PC-9 (cell line): ENCODE measurements at regions not wholly inside any gene's neighbourhood (a gene's known extent, or its start where the extent isn't known, plus 50 kb on each side); places are given as distances from the start of the nearest gene placed in this dataset.

Experiments used
- BruUV-seq: library from RNA; stranded (reverse); fragments of 400-500 nt; replicated peaks from 2 replicates; lab custom pipeline; 2021; lab: Mats Ljungman, UMichigan
- CTCF ChIA-PET: fragments of 300-600 bp; sonication (Branson Sonifier 250); formaldehyde crosslinking; loops from one replicate; lab custom pipeline; 2022; ENCODE audit warnings: antibody characterized with exemption; lab: Charles Lee
- POLR2A ChIA-PET: fragments of 300-600 bp; sonication (Branson Sonifier 250); formaldehyde crosslinking; loops from one replicate; lab custom pipeline; 2022; ENCODE audit warnings: antibody characterized with exemption; ENCODE audit not compliant: unreplicated experiment; lab: Charles Lee
- DNase-seq, 2 experiments: peaks; one replicate each; pipeline versions ENCODE4 v3.0.0 to v3.0.0-alpha.2; 2015 to 2022; ENCODE audit warnings: mixed read lengths in 1 of 2
- H2AFZ ChIP-seq: fragments of 200-600 bp; sonication (generic); 2 replicates; pipeline ENCODE4 v1.8.1; 2017; ENCODE audit warnings: antibody characterized with exemption
- H3F3A ChIP-seq: fragments of 200-600 bp; sonication (generic); 2 replicates; pipeline ENCODE4 v1.8.1; 2017; ENCODE audit warnings: antibody characterized with exemption, mild to moderate bottlenecking, low read depth; ENCODE audit not compliant: insufficient read depth
- H3K27ac ChIP-seq: fragments of 200-600 bp; sonication (generic); 2 replicates; pipeline ENCODE4 v1.6.1; 2016; ENCODE audit warnings: mixed run types
- H3K27me3 ChIP-seq: fragments of 200-600 bp; sonication (generic); 2 replicates; pipeline ENCODE4 v1.6.1; 2016; ENCODE audit warnings: low read depth, mixed run types; ENCODE audit not compliant: insufficient read depth
- H3K36me3 ChIP-seq: fragments of 200-600 bp; sonication (generic); 2 replicates; pipeline ENCODE4 v1.6.1; 2016; ENCODE audit warnings: low read depth, mixed run types
- H3K4me1 ChIP-seq: fragments of 200-600 bp; sonication (generic); replicated peaks from 2 replicates; pipeline ENCODE4 v1.6.1; 2016; ENCODE audit warnings: mixed run types; ENCODE audit not compliant: insufficient read depth
- H3K4me2 ChIP-seq: fragments of 200-600 bp; sonication (generic); 2 replicates; pipeline ENCODE4 v1.6.1; 2017; ENCODE audit warnings: mixed run types
- H3K4me3 ChIP-seq: fragments of 200-600 bp; sonication (generic); 2 replicates; pipeline ENCODE4 v1.6.1; 2016; ENCODE audit warnings: mixed run types
- H3K79me2 ChIP-seq: fragments of 200-600 bp; sonication (generic); 2 replicates; pipeline ENCODE4 v1.6.1; 2017; ENCODE audit warnings: low read depth, mixed run types
- H3K9me2 ChIP-seq: fragments of 200-600 bp; sonication (generic); 2 replicates; pipeline ENCODE4 v1.8.1; 2017; ENCODE audit warnings: mild to moderate bottlenecking; ENCODE audit not compliant: insufficient read depth
- H3K9me3 ChIP-seq: fragments of 200-600 bp; sonication (generic); 2 replicates; pipeline ENCODE4 v1.8.1; 2016; ENCODE audit warnings: low read depth; ENCODE audit not compliant: insufficient read depth
- H4K20me1 ChIP-seq: fragments of 200-600 bp; sonication (generic); 2 replicates; pipeline ENCODE4 v1.8.1; 2017; ENCODE audit not compliant: insufficient read depth
- CTCF ChIP-seq: fragments of 200-600 bp; sonication (generic); conservative IDR thresholded peaks from 2 replicates; pipeline ENCODE4 v1.6.1; 2017; ENCODE audit warnings: mixed run types, antibody characterized with exemption, mild to moderate bottlenecking, moderate library complexity
- EZH2 ChIP-seq: fragments of 200-600 bp; sonication (generic); IDR thresholded peaks from 2 replicates; pipeline ENCODE4 v1.8.0; 2017; ENCODE audit warnings: antibody characterized with exemption, low read depth
- intact Hi-C: fragments of 100-400 bp; cut with micrococcal nuclease; formaldehyde crosslinking; loops from one replicate; pipeline ENCODE4 v1.10.0; 2022; ENCODE audit not compliant: unreplicated experiment

GRCh38 chr5:52466749-52467520 lies 320.8 kb upstream of the ITGA1 start:
- no TSS peak for BruUV-seq
- Histone ChIP-seq H3K4me2 (no peak overlapping the region), H4K20me1 (no peaks in the 10 kb centered on the region), H3K9me2 (no peaks in the 10 kb centered on the region; the same call in 1 of the 2 replicates), H3K4me1 (no peaks in the 10 kb centered on the region), H2AFZ (no peak overlapping the region), H3F3A (no peaks in the 10 kb centered on the region), H3K9me3 (no peaks in the 10 kb centered on the region), H3K4me3 (no peak overlapping the region), H3K79me2 (no peaks in the 10 kb centered on the region), H3K27ac (no peak overlapping the region), H3K36me3 (no peaks in the 10 kb centered on the region), H3K27me3 (no peaks in the 10 kb centered on the region)
- POLR2A ChIA-PET: interaction anchor here (0.6 kb wide), 1 partner anchor 35 kb away, joined by 7 read pairs; no protein-coding TSS in a partner anchor
- intact Hi-C loops: no loop called here
- DNase-seq: no peak
- TF ChIP-seq EZH2 (no peak), CTCF (no peak)
- CTCF ChIA-PET: no interaction called here

- POLR2A ChIA-PET: interaction anchor here (0.6 kb wide), 1 partner anchor 38 kb away, joined by 3 read pairs; no protein-coding TSS in a partner anchor
- TF ChIP-seq CTCF (no peak), EZH2 (no peak)
- no TSS peak for BruUV-seq
These were observed 318.7 kb upstream of the ITGA1 start for GRCh38 chr5:52468976-52469375.

GRCh38 chr5:52469420-52469819 lies 318.3 kb upstream of the ITGA1 start:
- H3K4me2 ChIP-seq: no peak overlapping the region

More at GRCh38 chr5:52468976-52469375, 318.7 kb upstream of the ITGA1 start:
- Histone ChIP-seq H3K36me3 (no peaks in the 10 kb centered on the region), H4K20me1 (no peaks in the 10 kb centered on the region), H3F3A (no peaks in the 10 kb centered on the region), H3K9me2 (no peaks in the 10 kb centered on the region; the same call in 1 of the 2 replicates), H3K9me3 (no peaks in the 10 kb centered on the region), H3K79me2 (no peaks in the 10 kb centered on the region), H3K4me3 (no peak overlapping the region), H2AFZ (no peak overlapping the region), H3K4me1 (no peaks in the 10 kb centered on the region), H3K27ac (no peak overlapping the region), H3K4me2 (no peak overlapping the region), H3K27me3 (no peaks in the 10 kb centered on the region)
- no peak for DNase-seq
- intact Hi-C loops: no loop called here
- CTCF ChIA-PET: no interaction called here

More at GRCh38 chr5:52469420-52469819, 318.3 kb upstream of the ITGA1 start:
- no peaks in the 10 kb centered on the region; the same call in 1 of the 2 replicates for H3K9me2 ChIP-seq
- no peak overlapping the region for H3K27ac ChIP-seq
- DNase-seq: no peak
- H3F3A ChIP-seq: no peaks in the 10 kb centered on the region
- CTCF ChIA-PET: no interaction called here
- TF ChIP-seq CTCF (no peak), EZH2 (no peak)
- no peaks in the 10 kb centered on the region for H3K36me3 ChIP-seq
- intact Hi-C loops: no loop called here
- H3K79me2 ChIP-seq: no peaks in the 10 kb centered on the region
- POLR2A ChIA-PET: no interaction called here
- no peaks in the 10 kb centered on the region for H4K20me1 ChIP-seq
- no peaks in the 10 kb centered on the region for H3K27me3 ChIP-seq
- H3K9me3 ChIP-seq: no peaks in the 10 kb centered on the region
- no peaks in the 10 kb centered on the region for H3K4me1 ChIP-seq
- no peak overlapping the region for H3K4me3 ChIP-seq
- no TSS peak for BruUV-seq
- no peak overlapping the region for H2AFZ ChIP-seq
